ENCODE measurements at regions not wholly inside any gene's neighbourhood (a gene's known extent, or its start where the extent isn't known, plus 50 kb on each side); places are given as distances from the start of the nearest gene placed in this dataset.
"Not testable (repeated sequence)": the region's sequence is repeated elsewhere in the genome, so short reads cannot be mapped to it uniquely, and the experiment has no call there.

- Histone ChIP-seq H3K27me3 (no peaks in the 10 kb centered on the region), H3K4me3 (no peak overlapping the region), H3K9me3 (no peaks in the 10 kb centered on the region), H3K36me3 (no peaks in the 10 kb centered on the region), H3K27ac (no peak overlapping the region), H3K4me1 (no peaks in the 10 kb centered on the region)
- no peak for TF ChIP-seq POLR2A (IDR thresholded peaks at IDR 0.05)
- TF ChIP-seq, protein P1, sequence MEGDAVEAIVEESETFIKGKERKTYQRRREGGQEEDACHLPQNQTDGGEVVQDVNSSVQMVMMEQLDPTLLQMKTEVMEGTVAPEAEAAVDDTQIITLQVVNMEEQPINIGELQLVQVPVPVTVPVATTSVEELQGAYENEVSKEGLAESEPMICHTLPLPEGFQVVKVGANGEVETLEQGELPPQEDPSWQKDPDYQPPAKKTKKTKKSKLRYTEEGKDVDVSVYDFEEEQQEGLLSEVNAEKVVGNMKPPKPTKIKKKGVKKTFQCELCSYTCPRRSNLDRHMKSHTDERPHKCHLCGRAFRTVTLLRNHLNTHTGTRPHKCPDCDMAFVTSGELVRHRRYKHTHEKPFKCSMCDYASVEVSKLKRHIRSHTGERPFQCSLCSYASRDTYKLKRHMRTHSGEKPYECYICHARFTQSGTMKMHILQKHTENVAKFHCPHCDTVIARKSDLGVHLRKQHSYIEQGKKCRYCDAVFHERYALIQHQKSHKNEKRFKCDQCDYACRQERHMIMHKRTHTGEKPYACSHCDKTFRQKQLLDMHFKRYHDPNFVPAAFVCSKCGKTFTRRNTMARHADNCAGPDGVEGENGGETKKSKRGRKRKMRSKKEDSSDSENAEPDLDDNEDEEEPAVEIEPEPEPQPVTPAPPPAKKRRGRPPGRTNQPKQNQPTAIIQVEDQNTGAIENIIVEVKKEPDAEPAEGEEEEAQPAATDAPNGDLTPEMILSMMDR (IDR thresholded peaks at IDR 0.05): no peak
- DNase-seq: no peak
Measured at GRCh38 chr5:67802766-67803165, 412.8 kb upstream of the PIK3R1 start.

DNA sequence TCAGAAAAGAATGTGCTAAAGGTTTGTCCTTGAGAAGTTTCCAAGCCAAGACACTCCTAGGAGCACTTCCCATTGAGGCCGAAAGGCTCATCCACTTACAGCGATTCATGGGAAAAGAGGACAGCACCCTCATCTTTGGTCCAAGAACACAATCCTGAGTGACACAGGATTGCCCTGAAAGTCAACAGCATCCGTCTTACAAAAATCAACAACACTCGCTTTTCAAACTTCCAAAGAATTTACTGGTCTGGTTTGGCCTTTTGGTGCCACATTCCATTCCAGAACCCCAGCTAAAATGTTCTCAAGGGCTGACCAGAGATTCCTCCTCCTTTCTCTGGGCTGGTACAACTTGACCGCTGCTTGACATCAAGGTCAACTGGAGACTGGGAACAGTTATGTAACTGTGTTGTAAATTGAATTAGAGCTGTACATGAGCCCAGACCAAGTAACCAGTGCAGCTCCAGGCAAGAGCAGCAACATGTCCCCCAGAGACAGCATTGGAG lies 415.8 kb upstream of the PIK3R1 start:
- DNase-seq: no peak
- Histone ChIP-seq H3K9me3 (no peaks in the 10 kb centered on the region), H3K4me3 (no peak overlapping the region), H3K4me1 (no peaks in the 10 kb centered on the region), H3K27me3 (no peaks in the 10 kb centered on the region), H3K27ac (peak overlapping the region in 1 of 4 donors; percentile 26), H3K36me3 (no peaks in the 10 kb centered on the region)
- TF ChIP-seq, protein P1 (IDR thresholded peaks at IDR 0.05): no peak
- no peak for TF ChIP-seq POLR2A (IDR thresholded peaks at IDR 0.05)

DNA sequence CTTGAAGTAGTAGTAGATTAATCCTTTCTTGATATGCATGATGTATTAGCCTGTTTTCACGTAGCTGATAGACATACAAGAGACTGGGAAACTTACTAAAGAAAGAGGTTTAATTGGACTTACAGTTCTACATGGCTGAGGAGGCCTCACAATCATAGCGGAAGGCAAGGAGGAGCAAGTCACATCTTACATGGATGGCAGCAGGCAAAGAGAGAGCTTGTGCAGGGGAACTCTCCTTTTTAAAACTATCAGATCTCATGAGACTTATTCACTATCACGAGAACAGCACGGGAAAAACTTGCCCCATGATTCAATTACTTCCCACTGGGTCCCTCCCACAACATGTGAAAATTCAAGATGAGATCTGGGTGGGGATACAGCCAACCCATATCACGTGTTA lies 417.1 kb upstream of the PIK3R1 start:
- not testable (repeated sequence) for H3K4me3 ChIP-seq, H3K27me3 ChIP-seq, H3K27ac ChIP-seq, H3K4me1 ChIP-seq, H3K36me3 ChIP-seq, H3K9me3 ChIP-seq, DNase-seq

- no peak for DNase-seq
Measured at GRCh38 chr5:67795781-67796477, 419.6 kb upstream of the PIK3R1 start.

DNA sequence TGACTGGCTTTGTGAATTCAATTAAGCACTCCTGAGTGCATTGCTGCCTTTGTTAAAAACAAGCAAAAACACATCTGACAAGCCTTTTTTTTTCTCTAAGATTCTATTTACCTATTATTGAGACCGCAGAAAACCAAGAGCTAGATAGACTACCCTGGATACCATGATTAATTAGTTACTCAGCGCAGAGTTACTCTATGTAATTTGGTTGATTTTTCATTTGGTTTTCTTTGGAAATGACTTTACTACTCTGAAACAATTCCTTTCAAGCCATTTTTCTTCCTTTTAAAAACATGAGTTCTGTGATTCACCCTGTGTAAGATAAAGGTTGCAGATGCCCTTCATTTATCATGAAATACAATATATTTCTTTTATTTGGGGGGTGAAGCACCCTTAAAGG lies 421.6 kb upstream of the PIK3R1 start:
- H3K4me1 ChIP-seq: no peaks in the 10 kb centered on the region
- TF ChIP-seq POLR2A (IDR thresholded peaks at IDR 0.05): no peak
- TF ChIP-seq, protein P1 (IDR thresholded peaks at IDR 0.05): no peak
- no peak for DNase-seq
- H3K27ac ChIP-seq: no peak overlapping the region
- no peak overlapping the region for H3K4me3 ChIP-seq
- H3K27me3 ChIP-seq: no peaks in the 10 kb centered on the region
- H3K36me3 ChIP-seq: no peaks in the 10 kb centered on the region
- no peaks in the 10 kb centered on the region for H3K9me3 ChIP-seq

More at GRCh38 chr5:67795781-67796477, 419.6 kb upstream of the PIK3R1 start:
- Histone ChIP-seq H3K27ac (no peak overlapping the region), H3K4me3 (no peak overlapping the region), H3K9me3 (no peaks in the 10 kb centered on the region), H3K27me3 (no peaks in the 10 kb centered on the region), H3K36me3 (no peaks in the 10 kb centered on the region), H3K4me1 (no peaks in the 10 kb centered on the region)
- no peak for TF ChIP-seq POLR2A (IDR thresholded peaks at IDR 0.05)
- TF ChIP-seq, protein P1 (IDR thresholded peaks at IDR 0.05): no peak

DNA sequence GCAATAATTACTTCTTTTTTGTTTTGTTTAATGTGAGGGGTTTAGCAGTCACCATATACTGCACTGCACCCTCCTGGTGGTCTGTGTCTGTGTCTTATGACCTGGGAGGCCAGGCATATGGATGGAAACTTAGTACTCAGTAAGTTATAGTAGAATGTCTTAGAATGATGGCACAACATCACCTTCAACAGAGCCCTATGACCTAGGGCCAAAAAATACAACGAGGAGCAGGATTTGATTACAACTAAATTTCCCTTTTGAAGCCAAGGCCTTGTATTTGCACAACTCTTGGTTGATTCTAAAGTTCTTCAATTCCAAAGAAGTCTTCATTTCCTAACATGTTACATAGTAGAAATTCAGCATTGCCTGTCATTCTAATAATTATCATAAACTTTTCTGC lies 422.1 kb upstream of the PIK3R1 start:
- no peak for TF ChIP-seq POLR2A (IDR thresholded peaks at IDR 0.05)
- TF ChIP-seq, protein P1 (IDR thresholded peaks at IDR 0.05): no peak
- no peak overlapping the region for H3K27ac ChIP-seq

More for the DNA sequence above, 422.1 kb upstream of the PIK3R1 start:
- Histone ChIP-seq H3K36me3 (no peaks in the 10 kb centered on the region), H3K9me3 (no peaks in the 10 kb centered on the region), H3K27me3 (no peaks in the 10 kb centered on the region), H3K4me3 (no peak overlapping the region), H3K4me1 (no peaks in the 10 kb centered on the region)
- DNase-seq: no peak

All from Peyer's patch (tissue), 4 donors.